SU-DHL-6 (cell line): ENCODE measurements at regions not wholly inside any gene's neighbourhood (a gene's known extent, or its start where the extent isn't known, plus 50 kb on each side); places are given as distances from the start of the nearest gene placed in this dataset.

ENCODE experiments used
- EZH2phosphoT487 ChIP-seq: fragments of 200-600 bp; sonication (generic), shearing (Covaris generic); conservative IDR thresholded peaks from 2 replicates; pipeline ENCODE4 v1.6.1; 2018; ENCODE audit warnings: mild to moderate bottlenecking, antibody characterized with exemption, low read length, moderate library complexity, mixed read lengths
- TF ChIP-seq, protein P1 (sequence below): fragments of 200-600 bp; sonication (generic); IDR thresholded peaks from one replicate; pipeline ENCODE4 v1.5.1; 2017; ENCODE audit warnings: antibody characterized with exemption, mild to moderate bottlenecking, low read length, moderate library complexity; ENCODE audit not compliant: insufficient read depth, poor library complexity, severe bottlenecking

DNA sequence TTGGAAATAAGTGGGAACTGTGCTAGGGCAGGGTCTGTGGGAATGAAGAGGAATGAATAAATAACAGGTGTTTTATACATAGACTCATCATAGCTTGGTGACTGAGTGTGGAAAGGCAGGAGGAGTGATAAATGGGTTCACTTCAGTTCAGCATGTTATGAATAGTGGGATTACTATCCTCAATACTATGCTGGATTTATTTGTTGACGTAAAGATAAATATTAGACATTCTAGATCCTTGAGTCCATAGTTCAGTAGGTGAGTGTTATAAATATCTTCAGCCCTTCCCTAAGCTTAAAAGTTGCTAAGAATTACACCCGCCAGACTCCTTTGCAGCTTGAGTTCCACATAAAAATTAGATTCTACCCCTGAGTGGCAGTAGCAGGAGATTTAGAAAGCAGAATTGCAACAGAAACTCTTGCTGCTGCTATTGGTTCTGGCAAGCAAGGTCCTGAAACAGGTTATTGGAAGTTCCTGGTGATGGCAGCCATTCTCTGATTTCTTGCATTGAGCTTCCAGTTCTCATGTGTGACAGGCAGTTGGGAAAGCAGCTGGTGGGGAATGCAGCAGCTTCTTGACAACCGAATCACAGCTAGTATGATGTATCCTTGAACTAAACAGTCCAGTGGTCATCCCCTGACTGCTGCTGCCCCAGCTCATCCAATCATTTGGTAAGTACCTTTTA lies 1558.9 kb downstream of the FAM181B start:
- TF ChIP-seq, protein P1, sequence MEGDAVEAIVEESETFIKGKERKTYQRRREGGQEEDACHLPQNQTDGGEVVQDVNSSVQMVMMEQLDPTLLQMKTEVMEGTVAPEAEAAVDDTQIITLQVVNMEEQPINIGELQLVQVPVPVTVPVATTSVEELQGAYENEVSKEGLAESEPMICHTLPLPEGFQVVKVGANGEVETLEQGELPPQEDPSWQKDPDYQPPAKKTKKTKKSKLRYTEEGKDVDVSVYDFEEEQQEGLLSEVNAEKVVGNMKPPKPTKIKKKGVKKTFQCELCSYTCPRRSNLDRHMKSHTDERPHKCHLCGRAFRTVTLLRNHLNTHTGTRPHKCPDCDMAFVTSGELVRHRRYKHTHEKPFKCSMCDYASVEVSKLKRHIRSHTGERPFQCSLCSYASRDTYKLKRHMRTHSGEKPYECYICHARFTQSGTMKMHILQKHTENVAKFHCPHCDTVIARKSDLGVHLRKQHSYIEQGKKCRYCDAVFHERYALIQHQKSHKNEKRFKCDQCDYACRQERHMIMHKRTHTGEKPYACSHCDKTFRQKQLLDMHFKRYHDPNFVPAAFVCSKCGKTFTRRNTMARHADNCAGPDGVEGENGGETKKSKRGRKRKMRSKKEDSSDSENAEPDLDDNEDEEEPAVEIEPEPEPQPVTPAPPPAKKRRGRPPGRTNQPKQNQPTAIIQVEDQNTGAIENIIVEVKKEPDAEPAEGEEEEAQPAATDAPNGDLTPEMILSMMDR, result no peak
- no peak for TF ChIP-seq EZH2phosphoT487
